Right atrium auricular region (tissue), 2 donors: ENCODE measurements at regions not wholly inside any gene's neighbourhood (a gene's known extent, or its start where the extent isn't known, plus 50 kb on each side); places are given as distances from the start of the nearest gene placed in this dataset.

ENCODE experiments used
- DNase-seq: peaks from one replicate; pipeline ENCODE4 v3.0.0-alpha.2; 2019; ENCODE audit warnings: low spot score
- H3K27ac ChIP-seq, 2 donors: fragments of 200-600 bp; sonication (generic); 1 replicate in 1 of 2; 2 replicates in 1 of 2; pipeline ENCODE4 v1.5.1; 2016 to 2019
- H3K27me3 ChIP-seq, 2 donors: fragments of 200-600 bp; sonication (generic); one replicate each; pipeline versions ENCODE4 v1.5.1 to v1.6.0; 2017 to 2019
- H3K36me3 ChIP-seq: fragments of 200-600 bp; sonication (generic); one replicate; pipeline ENCODE4 v1.5.1; 2016
- H3K4me1 ChIP-seq, 2 donors: fragments of 200-600 bp; sonication (generic); one replicate each; pipeline versions ENCODE4 v1.5.1 to v1.6.0; 2017 to 2019
- H3K4me3 ChIP-seq, 2 donors: fragments of 200-600 bp; sonication (generic); 1 replicate in 1 of 2; 2 replicates in 1 of 2; pipeline ENCODE4 v1.5.1; 2017 to 2019; ENCODE audit warnings: mild to moderate bottlenecking in 1 of 2, moderate library complexity in 1 of 2
- H3K9me3 ChIP-seq, 2 donors: fragments of 200-600 bp; sonication (generic); one replicate each; pipeline ENCODE4 v1.5.1; 2019
- TF ChIP-seq, protein P1 (sequence below), 2 donors: fragments of 200-600 bp; sonication (generic); IDR thresholded peaks; one replicate each; pipeline ENCODE4 v1.5.1; 2019; ENCODE audit warnings: antibody characterized with exemption in 2 of 2

DNA sequence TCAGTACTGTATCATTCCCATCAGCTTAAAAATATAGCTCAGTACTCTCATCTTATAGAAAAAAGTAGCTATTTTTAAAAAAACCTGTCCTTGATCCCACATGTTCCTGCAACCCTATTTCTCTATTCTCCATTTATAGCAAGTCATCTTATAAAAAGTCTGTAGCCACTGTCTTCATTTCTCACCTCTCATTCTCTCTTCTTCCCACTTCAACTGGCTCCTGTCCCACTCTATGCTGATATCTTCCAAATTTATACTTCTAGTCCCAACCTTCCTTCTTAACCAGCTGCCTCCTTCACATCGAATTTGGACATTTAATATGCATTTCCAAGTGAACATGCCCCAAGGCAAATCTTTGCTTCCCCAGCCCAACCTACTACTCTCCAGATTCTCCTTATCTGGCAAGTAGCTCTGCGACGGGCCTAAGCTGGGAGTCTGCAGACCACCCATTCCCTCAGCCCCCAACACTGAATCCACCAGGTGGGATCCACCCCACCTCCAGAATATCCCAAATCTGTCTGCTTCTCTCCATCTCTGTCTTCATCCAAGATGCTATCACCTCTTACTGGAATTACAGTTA lies 52.0 kb upstream of the TANC2 start:
- H3K4me3 ChIP-seq: no peak overlapping the region
- DNase-seq: no peak
- no peaks in the 10 kb centered on the region for H3K27me3 ChIP-seq
- H3K36me3 ChIP-seq: no peaks in the 10 kb centered on the region
- H3K4me1 ChIP-seq: peaks cover 0 to 14% of the 10 kb centered on the region in 2 donors
- TF ChIP-seq, protein P1, sequence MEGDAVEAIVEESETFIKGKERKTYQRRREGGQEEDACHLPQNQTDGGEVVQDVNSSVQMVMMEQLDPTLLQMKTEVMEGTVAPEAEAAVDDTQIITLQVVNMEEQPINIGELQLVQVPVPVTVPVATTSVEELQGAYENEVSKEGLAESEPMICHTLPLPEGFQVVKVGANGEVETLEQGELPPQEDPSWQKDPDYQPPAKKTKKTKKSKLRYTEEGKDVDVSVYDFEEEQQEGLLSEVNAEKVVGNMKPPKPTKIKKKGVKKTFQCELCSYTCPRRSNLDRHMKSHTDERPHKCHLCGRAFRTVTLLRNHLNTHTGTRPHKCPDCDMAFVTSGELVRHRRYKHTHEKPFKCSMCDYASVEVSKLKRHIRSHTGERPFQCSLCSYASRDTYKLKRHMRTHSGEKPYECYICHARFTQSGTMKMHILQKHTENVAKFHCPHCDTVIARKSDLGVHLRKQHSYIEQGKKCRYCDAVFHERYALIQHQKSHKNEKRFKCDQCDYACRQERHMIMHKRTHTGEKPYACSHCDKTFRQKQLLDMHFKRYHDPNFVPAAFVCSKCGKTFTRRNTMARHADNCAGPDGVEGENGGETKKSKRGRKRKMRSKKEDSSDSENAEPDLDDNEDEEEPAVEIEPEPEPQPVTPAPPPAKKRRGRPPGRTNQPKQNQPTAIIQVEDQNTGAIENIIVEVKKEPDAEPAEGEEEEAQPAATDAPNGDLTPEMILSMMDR (IDR thresholded peaks at IDR 0.05): no peak
- H3K27ac ChIP-seq: no peak overlapping the region
- H3K9me3 ChIP-seq: peaks cover 0 to 6% of the 10 kb centered on the region in 2 donors

DNA sequence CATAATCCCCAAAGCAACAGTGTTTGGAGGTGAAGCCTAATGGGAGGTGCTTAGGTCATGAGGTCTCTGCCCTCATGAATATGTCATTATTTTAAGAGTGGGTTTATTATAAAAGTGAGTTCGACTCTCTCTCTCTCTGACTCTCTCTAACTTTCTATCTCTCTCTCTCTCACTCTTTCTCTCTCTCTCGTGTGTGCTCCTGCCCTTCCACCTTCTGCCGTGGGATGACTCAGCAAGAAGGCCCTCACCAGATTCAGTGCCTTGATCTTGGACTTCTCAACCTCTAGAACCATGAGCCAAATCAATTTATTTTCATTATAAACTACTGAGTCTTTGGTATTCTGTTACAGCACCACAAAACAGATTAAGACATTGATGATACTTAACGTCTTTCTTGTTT lies 53.7 kb upstream of the TANC2 start:
- H3K27me3 ChIP-seq: no peaks in the 10 kb centered on the region
- H3K36me3 ChIP-seq: no peaks in the 10 kb centered on the region
- TF ChIP-seq, protein P1 (IDR thresholded peaks at IDR 0.05): no peak
- H3K9me3 ChIP-seq: peaks cover 0 to 6% of the 10 kb centered on the region in 2 donors
- H3K4me3 ChIP-seq: no peak overlapping the region
- peaks cover 0 to 7% of the 10 kb centered on the region in 2 donors for H3K4me1 ChIP-seq
- no peak for DNase-seq
- no peak overlapping the region for H3K27ac ChIP-seq

DNA sequence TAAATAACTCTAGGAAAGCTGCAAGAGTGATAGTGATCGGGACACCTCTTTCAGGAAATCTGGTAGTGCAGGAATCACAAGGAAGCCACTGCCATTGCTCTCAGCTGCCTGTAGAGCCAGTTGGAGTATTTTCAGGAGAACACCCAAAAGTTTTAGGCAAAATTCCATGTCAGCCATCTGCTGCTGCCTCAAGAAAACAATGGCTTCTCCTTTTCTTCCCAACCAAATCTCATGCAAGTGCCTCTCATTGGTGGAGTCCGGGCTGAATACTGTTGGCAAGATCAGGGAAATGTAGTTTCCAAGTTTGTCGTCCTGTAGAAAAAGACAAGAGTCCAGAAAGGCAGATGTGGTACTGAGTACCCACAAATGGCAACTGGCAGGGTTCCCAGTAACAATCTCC lies 54.9 kb upstream of the TANC2 start:
- no peak overlapping the region for H3K4me3 ChIP-seq
- no peaks in the 10 kb centered on the region for H3K27me3 ChIP-seq
- peak; percentile 11 for DNase-seq
- H3K4me1 ChIP-seq: no peaks in the 10 kb centered on the region
- no peaks in the 10 kb centered on the region for H3K36me3 ChIP-seq
- H3K9me3 ChIP-seq: peaks cover 0 to 6% of the 10 kb centered on the region in 2 donors
- H3K27ac ChIP-seq: no peak overlapping the region
- TF ChIP-seq, protein P1 (IDR thresholded peaks at IDR 0.05): no peak

DNA sequence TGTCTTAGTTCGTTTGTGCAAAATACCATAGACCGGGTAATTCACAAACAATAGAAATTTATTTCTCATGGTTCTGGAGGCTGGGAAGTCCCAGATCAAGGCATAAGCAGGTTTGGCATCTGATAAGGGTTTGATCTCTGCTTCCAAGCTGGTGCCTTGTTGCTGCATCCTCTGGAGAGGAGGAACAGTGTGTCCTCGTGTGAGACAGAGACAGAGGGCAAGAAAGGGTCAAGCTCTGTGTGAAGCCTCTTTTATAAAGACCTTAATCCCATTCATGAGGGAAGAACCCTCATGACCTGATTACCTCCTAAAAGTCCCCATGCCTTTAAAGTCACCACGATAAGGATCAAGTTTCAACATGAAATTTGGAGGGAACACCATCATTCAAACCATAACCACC lies 55.8 kb upstream of the TANC2 start:
- TF ChIP-seq, protein P1 (IDR thresholded peaks at IDR 0.05): no peak
- H3K27ac ChIP-seq: no peak overlapping the region
- peaks cover 0 to 6% of the 10 kb centered on the region in 2 donors for H3K9me3 ChIP-seq
- no peak overlapping the region for H3K4me3 ChIP-seq
- no peaks in the 10 kb centered on the region for H3K36me3 ChIP-seq
- H3K27me3 ChIP-seq: no peaks in the 10 kb centered on the region
- no peaks in the 10 kb centered on the region for H3K4me1 ChIP-seq
- peak; percentile 7 for DNase-seq

DNA sequence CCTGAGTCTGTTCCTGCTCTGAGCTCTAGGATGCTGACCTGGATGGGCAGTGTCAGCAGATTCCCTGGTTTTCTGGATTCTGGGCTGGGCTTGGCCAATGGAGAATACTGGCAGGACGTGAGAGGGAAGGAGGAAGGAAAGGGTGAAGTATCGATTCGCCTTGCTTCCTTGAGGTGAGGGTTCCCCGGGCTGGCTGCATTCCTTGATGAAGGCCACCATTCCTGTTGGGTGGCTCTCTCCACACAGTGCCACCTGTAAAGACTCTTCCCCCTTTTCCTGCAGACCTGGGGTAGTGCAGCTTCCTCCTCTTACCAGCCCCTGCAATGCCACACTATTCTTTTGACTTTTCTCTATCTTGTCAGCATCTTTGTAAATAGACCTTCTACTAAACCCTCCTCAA lies 58.1 kb upstream of the TANC2 start:
- Histone ChIP-seq H3K27ac (no peak overlapping the region), H3K4me1 (no peaks in the 10 kb centered on the region), H3K27me3 (no peaks in the 10 kb centered on the region), H3K4me3 (no peak overlapping the region), H3K36me3 (no peaks in the 10 kb centered on the region), H3K9me3 (peaks cover 0 to 6% of the 10 kb centered on the region in 2 donors)
- DNase-seq: peak; percentile 46
- TF ChIP-seq, protein P1 (IDR thresholded peaks at IDR 0.05): no peak

DNA sequence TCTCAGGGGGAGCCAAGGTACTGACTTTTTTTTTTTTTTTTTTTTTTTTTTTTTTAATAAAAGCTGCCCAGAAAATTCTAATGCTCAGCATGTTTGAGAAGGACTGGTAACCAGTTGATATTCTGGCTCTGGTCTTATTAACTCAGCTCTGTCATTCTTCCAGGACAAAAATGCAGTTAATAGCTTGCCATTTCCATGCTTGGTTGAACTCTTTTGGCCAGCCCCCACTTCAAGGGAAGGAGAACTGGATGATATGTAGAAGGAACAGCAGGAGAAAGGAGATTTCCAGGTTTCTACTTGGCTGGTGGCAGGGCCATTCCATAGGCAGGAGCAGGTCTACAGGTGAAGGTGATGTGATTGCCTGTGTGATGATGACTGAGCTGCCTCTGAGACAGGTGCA lies 59.2 kb upstream of the TANC2 start:
- H3K36me3 ChIP-seq: no peaks in the 10 kb centered on the region
- no peaks in the 10 kb centered on the region for H3K27me3 ChIP-seq
- DNase-seq: peak; percentile 18
- no peaks in the 10 kb centered on the region for H3K9me3 ChIP-seq
- TF ChIP-seq, protein P1 (IDR thresholded peaks at IDR 0.05): no peak
- H3K27ac ChIP-seq: no peak overlapping the region
- no peaks in the 10 kb centered on the region for H3K4me1 ChIP-seq
- H3K4me3 ChIP-seq: no peak overlapping the region
